ENCODE measurements at regions not wholly inside any gene's neighbourhood (a gene's known extent, or its start where the extent isn't known, plus 50 kb on each side); places are given as distances from the start of the nearest gene placed in this dataset.

DNA sequence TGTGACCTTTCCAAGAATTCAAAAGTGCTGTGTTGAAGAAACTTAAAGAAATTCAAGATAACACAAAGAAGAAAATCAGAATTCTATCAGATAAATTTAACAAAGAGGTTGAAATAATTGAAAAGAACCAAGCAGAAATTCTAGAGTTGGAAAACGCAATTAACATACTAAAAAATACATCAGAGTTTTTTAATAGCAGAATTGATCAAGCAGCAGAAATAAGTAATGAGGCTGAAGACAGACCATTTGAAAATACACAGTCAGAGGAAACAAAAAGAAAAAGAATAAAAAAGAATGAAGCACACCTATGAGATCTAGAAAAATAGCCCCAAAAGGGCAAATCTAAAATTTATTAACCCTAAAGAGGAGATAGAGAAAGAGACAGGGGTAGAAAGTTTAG is 218.1 kb upstream of the KAZN start:
- no peak overlapping the region for H2AFZ ChIP-seq (ENCODE audit: low read depth, low read length)
- no peak for DNase-seq (ENCODE audit: low read depth, low spot score)
- H3K9ac ChIP-seq (replicated peaks; ENCODE audit: extremely low read depth, insufficient read depth, low read length) = no peak overlapping the region
- TF ChIP-seq GATA2 (IDR thresholded peaks at IDR 0.05; ENCODE audit: insufficient read depth, insufficient read length, low read depth, low read length) (no peak), MYC (IDR thresholded peaks at IDR 0.05; ENCODE audit: low read depth, low read length) (no peak), JUN (IDR thresholded peaks at IDR 0.05; ENCODE audit: borderline replicate concordance, insufficient read depth, insufficient read length, low read depth) (no peak)
- H3K4me2 ChIP-seq (ENCODE audit: insufficient read depth, low read length) = no peak overlapping the region
- no peaks in the 10 kb centered on the region for H3K79me2 ChIP-seq (ENCODE audit: control insufficient read depth, insufficient read depth, low read length)
- H3K9me1 ChIP-seq (replicated peaks; ENCODE audit: control insufficient read depth, extremely low read depth, insufficient read depth, low read length) = no peaks in the 10 kb centered on the region
- no peak overlapping the region for H3K4me3 ChIP-seq (replicated peaks in 1 of 3; ENCODE audit: insufficient read depth in 1 of 3, low read depth in 1 of 3, low read length in 3 of 3)
- ChIA-PET POLR2A (no interaction called here), CTCF (no interaction called here)
- no peaks in the 10 kb centered on the region for H3K36me3 ChIP-seq (ENCODE audit: control insufficient read depth in 2 of 2, extremely low read depth in 1 of 2, insufficient read depth in 2 of 2, low read length in 2 of 2)
- intact Hi-C loops (cut with micrococcal nuclease) = no loop called here
- BruUV-seq (replicated peaks) = no TSS peak
- no peaks in the 10 kb centered on the region for H3K4me1 ChIP-seq (ENCODE audit: control insufficient read depth, extremely low read depth, insufficient read depth, low read length)
- no peak overlapping the region for H3K27ac ChIP-seq (ENCODE audit: insufficient read depth, low read depth, low read length)
- dilution Hi-C loops (cut with MboI; ENCODE audit: extremely low pct_ligation_motif_present, low sequenced_read_pairs) = no loop called here
- H4K20me1 ChIP-seq (replicated peaks; ENCODE audit: control insufficient read depth, extremely low read depth, insufficient read depth, low read length) = no peaks in the 10 kb centered on the region
- no peaks in the 10 kb centered on the region for H3K27me3 ChIP-seq (ENCODE audit: control insufficient read depth in 2 of 2, insufficient read depth in 2 of 2, low read length in 2 of 2)
- no peaks in the 10 kb centered on the region for H3K9me3 ChIP-seq (replicated peaks; ENCODE audit: control insufficient read depth, insufficient read depth, low read length)
- FAIRE-seq = no peak

DNA sequence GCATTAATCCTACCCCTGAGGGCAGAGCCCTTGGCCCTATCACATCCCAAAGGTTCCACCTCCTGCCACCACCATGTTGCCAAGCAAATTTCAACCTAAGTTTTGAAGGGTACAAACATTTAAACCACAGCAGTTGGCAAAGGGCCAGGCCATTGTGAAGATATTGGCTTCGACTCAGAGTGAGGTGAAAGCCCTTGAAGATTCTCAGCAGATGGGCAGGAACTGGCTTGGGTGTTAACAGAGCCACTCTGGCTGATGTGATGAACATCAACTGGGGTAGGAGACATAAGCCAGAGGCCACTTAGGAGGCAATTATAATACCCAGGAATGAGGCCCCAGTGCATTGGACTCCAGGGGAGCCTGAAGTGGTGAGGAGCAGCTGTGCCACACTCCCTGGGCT is 207.7 kb upstream of the KAZN start:
- no peak overlapping the region for H3K9ac ChIP-seq (replicated peaks; ENCODE audit: extremely low read depth, insufficient read depth, low read length)
- CTCF ChIA-PET = no interaction called here
- TF ChIP-seq POLR2AphosphoS5 (IDR thresholded peaks at IDR 0.05; ENCODE audit: insufficient read depth, low read depth, low read length) (no peak), EZH2 (IDR thresholded peaks at IDR 0.05; ENCODE audit: borderline replicate concordance, low read depth, low read length, severe bottlenecking) (no peak), JUN (IDR thresholded peaks at IDR 0.05; ENCODE audit: borderline replicate concordance, insufficient read depth, insufficient read length, low read depth) (no peak), FOS (IDR thresholded peaks at IDR 0.05; ENCODE audit: borderline replicate concordance, insufficient read depth, low read length) (no peak), GATA2 (IDR thresholded peaks at IDR 0.05; ENCODE audit: insufficient read depth, insufficient read length, low read depth, low read length) (no peak), MYC (IDR thresholded peaks at IDR 0.05; ENCODE audit: low read depth, low read length) (no peak), POLR2A (IDR thresholded peaks at IDR 0.05; ENCODE audit: low read depth, low read length) (no peak)
- TF ChIP-seq, protein P1, sequence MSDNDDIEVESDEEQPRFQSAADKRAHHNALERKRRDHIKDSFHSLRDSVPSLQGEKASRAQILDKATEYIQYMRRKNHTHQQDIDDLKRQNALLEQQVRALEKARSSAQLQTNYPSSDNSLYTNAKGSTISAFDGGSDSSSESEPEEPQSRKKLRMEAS (IDR thresholded peaks at IDR 0.05; ENCODE audit: insufficient read depth, insufficient read length) = no peak
- TF ChIP-seq, protein P2, sequence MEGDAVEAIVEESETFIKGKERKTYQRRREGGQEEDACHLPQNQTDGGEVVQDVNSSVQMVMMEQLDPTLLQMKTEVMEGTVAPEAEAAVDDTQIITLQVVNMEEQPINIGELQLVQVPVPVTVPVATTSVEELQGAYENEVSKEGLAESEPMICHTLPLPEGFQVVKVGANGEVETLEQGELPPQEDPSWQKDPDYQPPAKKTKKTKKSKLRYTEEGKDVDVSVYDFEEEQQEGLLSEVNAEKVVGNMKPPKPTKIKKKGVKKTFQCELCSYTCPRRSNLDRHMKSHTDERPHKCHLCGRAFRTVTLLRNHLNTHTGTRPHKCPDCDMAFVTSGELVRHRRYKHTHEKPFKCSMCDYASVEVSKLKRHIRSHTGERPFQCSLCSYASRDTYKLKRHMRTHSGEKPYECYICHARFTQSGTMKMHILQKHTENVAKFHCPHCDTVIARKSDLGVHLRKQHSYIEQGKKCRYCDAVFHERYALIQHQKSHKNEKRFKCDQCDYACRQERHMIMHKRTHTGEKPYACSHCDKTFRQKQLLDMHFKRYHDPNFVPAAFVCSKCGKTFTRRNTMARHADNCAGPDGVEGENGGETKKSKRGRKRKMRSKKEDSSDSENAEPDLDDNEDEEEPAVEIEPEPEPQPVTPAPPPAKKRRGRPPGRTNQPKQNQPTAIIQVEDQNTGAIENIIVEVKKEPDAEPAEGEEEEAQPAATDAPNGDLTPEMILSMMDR (IDR thresholded peaks at IDR 0.05; ENCODE audit: extremely low read depth in 1 of 2, insufficient read depth in 1 of 2, low read depth in 1 of 2, low read length in 2 of 2) = no peak
- no peaks in the 10 kb centered on the region for H4K20me1 ChIP-seq (replicated peaks; ENCODE audit: control insufficient read depth, extremely low read depth, insufficient read depth, low read length)
- H3K27me3 ChIP-seq (ENCODE audit: control insufficient read depth in 2 of 2, insufficient read depth in 2 of 2, low read length in 2 of 2) = no peaks in the 10 kb centered on the region
- H3K4me3 ChIP-seq (replicated peaks in 1 of 3; ENCODE audit: insufficient read depth in 1 of 3, low read depth in 1 of 3, low read length in 3 of 3) = no peak overlapping the region
- H2AFZ ChIP-seq (ENCODE audit: low read depth, low read length) = no peak overlapping the region
- no peaks in the 10 kb centered on the region for H3K9me1 ChIP-seq (replicated peaks; ENCODE audit: control insufficient read depth, extremely low read depth, insufficient read depth, low read length)
- FAIRE-seq = no peak
- dilution Hi-C loops (cut with MboI; ENCODE audit: extremely low pct_ligation_motif_present, low sequenced_read_pairs) (no loop called here), intact Hi-C loops (cut with micrococcal nuclease) (no loop called here)
- H3K9me3 ChIP-seq (replicated peaks; ENCODE audit: control insufficient read depth, insufficient read depth, low read length) = peaks cover 3% of the 10 kb centered on the region
- no peaks in the 10 kb centered on the region for H3K4me1 ChIP-seq (ENCODE audit: control insufficient read depth, extremely low read depth, insufficient read depth, low read length)
- BruUV-seq (replicated peaks) = no TSS peak
- no peaks in the 10 kb centered on the region for H3K36me3 ChIP-seq (ENCODE audit: control insufficient read depth in 2 of 2, extremely low read depth in 1 of 2, insufficient read depth in 2 of 2, low read length in 2 of 2)
- no peak overlapping the region for H3K4me2 ChIP-seq (ENCODE audit: insufficient read depth, low read length)
- POLR2A ChIA-PET = no interaction called here
- H3K79me2 ChIP-seq (ENCODE audit: control insufficient read depth, insufficient read depth, low read length) = no peaks in the 10 kb centered on the region
- DNase-seq (ENCODE audit: low read depth, low spot score) = no peak
- H3K27ac ChIP-seq (ENCODE audit: insufficient read depth, low read depth, low read length) = no peak overlapping the region
